ENCODE measurements at regions not wholly inside any gene's neighbourhood (a gene's known extent, or its start where the extent isn't known, plus 50 kb on each side); places are given as distances from the start of the nearest gene placed in this dataset.

- ATAC-seq (ENCODE audit: low FRiP score) (no peak), DNase-seq (ENCODE audit: low spot score) (no peak)
- TF ChIP-seq CTCF (IDR thresholded peaks at IDR 0.05) = no peak
These were observed 114.6 kb downstream of the LCA5 start for GRCh38 chr6:79422666-79423065.

GRCh38 chr6:79421707-79422484 is 115.3 kb downstream of the LCA5 start:
- no peak for DNase-seq (ENCODE audit: low spot score)
- TF ChIP-seq CTCF (IDR thresholded peaks at IDR 0.05) = no peak
- peak; percentile 63 for ATAC-seq (ENCODE audit: low FRiP score)

- DNase-seq (ENCODE audit: low spot score) = no peak
- no peak for TF ChIP-seq CTCF (IDR thresholded peaks at IDR 0.05)
- peak; percentile 89 for ATAC-seq (ENCODE audit: low FRiP score)
These were observed 116.2 kb downstream of the LCA5 start for GRCh38 chr6:79421001-79421411.

GRCh38 chr6:79420054-79420453 is 117.2 kb downstream of the LCA5 start:
- ATAC-seq (ENCODE audit: low FRiP score) = no peak
- TF ChIP-seq CTCF (IDR thresholded peaks at IDR 0.05) = no peak

GRCh38 chr6:79416931-79417330 is 120.3 kb downstream of the LCA5 start:
- DNase-seq (ENCODE audit: low spot score) (no peak), ATAC-seq (ENCODE audit: low FRiP score) (no peak)
- no peak for TF ChIP-seq CTCF (IDR thresholded peaks at IDR 0.05)

More at GRCh38 chr6:79420054-79420453, 117.2 kb downstream of the LCA5 start:
- DNase-seq (ENCODE audit: low spot score) = no peak

GRCh38 chr6:79413562-79414002 is 123.6 kb downstream of the LCA5 start:
- ATAC-seq (ENCODE audit: low FRiP score) (peak; percentile 75), DNase-seq (ENCODE audit: low spot score) (no peak)
- TF ChIP-seq CTCF (IDR thresholded peaks at IDR 0.05) = no peak

- TF ChIP-seq CTCF (IDR thresholded peaks at IDR 0.05) = no peak
- ATAC-seq (ENCODE audit: low FRiP score) (no peak), DNase-seq (ENCODE audit: low spot score) (no peak)
These were observed 126.4 kb downstream of the LCA5 start for GRCh38 chr6:79410806-79411205.
